GM12878 (cell line): ENCODE measurements at regions not wholly inside any gene's neighbourhood (a gene's known extent, or its start where the extent isn't known, plus 50 kb on each side); places are given as distances from the start of the nearest gene placed in this dataset.

ENCODE experiments used
- LARP7 ChIP-seq: fragments of 450-650 bp; IDR thresholded peaks from 2 replicates; pipeline ENCODE4 v1.6.1; 2017; ENCODE audit warnings: mild to moderate bottlenecking
- NFXL1 ChIP-seq: fragments of 450-650 bp; IDR thresholded peaks from 2 replicates; pipeline ENCODE4 v1.6.1; 2017; ENCODE audit warnings: antibody characterized with exemption, mild to moderate bottlenecking, borderline replicate concordance
- POLR2AphosphoS5 ChIP-seq: IDR thresholded peaks from 2 replicates; pipeline ENCODE4 v1.6.1; 2011; ENCODE audit warnings: mild to moderate bottlenecking, low read length, inconsistent platforms
- RAD51 ChIP-seq: fragments of 450-650 bp; IDR thresholded peaks from 2 replicates; pipeline ENCODE4 v1.6.1; 2016; ENCODE audit warnings: moderate library complexity, mild to moderate bottlenecking, inconsistent platforms
- SP1 ChIP-seq: IDR thresholded peaks from one replicate; pipeline ENCODE4 v1.6.1; 2011; ENCODE audit warnings: low read depth, low read length
- SREBF1 ChIP-seq: IDR thresholded peaks from 2 replicates; pipeline ENCODE4 v1.6.1; 2012; ENCODE audit warnings: mild to moderate bottlenecking, low read length
- ZBED1 ChIP-seq: IDR thresholded peaks from 2 replicates; pipeline ENCODE4 v1.6.1; 2016; ENCODE audit warnings: borderline replicate concordance
- ZNF274 ChIP-seq: IDR thresholded peaks from one replicate; pipeline ENCODE4 v1.8.0; 2011; ENCODE audit not compliant: insufficient read length, insufficient read depth
- TF ChIP-seq, protein P1 (sequence below): fragments of 450-650 bp; IDR thresholded peaks from 2 replicates; pipeline ENCODE4 v1.6.1; 2017; ENCODE audit warnings: borderline replicate concordance
- TF ChIP-seq, protein P2 (sequence below): IDR thresholded peaks from 2 replicates; pipeline ENCODE4 v1.6.1; 2012; ENCODE audit warnings: mild to moderate bottlenecking, low read depth, low read length
- TF ChIP-seq, protein P3 (sequence below): IDR thresholded peaks from 2 replicates; pipeline ENCODE4 v1.6.1; 2011; ENCODE audit warnings: mild to moderate bottlenecking, low read depth, low read length, moderate library complexity; ENCODE audit not compliant: insufficient replicate concordance

DNA sequence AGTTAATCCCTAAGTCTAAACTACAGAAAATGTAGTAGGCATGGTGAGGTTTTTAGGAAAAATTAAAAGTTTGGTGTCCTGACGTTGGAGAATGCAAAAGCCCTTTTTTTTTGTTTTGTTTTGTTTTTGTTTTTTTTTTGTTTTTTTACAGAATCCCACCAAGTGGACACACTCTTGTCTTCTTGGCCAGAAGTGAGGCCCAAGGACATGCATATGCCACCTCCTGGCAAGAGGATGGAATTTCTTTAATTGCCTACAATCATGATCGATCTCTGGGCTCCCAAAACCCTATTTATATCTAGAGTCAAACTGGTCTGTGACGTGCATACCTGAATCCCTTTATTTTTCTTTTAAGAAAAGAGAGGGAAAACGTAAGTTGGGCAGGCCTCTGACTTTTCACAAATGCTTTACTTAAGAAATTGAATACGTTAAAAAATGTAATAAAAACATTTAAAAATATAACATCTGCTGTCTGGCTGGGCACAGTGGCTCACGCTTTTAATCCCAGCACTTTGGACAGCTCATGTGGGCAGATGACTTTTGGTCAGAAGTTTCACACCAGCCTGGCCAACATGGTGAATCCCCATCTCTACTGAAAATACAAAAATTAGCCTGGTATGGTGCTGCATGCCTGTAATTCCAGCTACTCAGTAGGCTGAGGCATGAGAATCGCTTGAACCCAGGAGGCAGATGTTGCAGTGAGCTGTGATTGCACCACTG, 502.7 kb downstream of the CBLN2 start (continued):
- TF ChIP-seq, protein P1, sequence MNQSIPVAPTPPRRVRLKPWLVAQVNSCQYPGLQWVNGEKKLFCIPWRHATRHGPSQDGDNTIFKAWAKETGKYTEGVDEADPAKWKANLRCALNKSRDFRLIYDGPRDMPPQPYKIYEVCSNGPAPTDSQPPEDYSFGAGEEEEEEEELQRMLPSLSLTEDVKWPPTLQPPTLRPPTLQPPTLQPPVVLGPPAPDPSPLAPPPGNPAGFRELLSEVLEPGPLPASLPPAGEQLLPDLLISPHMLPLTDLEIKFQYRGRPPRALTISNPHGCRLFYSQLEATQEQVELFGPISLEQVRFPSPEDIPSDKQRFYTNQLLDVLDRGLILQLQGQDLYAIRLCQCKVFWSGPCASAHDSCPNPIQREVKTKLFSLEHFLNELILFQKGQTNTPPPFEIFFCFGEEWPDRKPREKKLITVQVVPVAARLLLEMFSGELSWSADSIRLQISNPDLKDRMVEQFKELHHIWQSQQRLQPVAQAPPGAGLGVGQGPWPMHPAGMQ, result no peak
- no peak for TF ChIP-seq RAD51
- no peak for TF ChIP-seq SP1
- TF ChIP-seq NFXL1, result no peak
- no peak for TF ChIP-seq SREBF1
- TF ChIP-seq ZBED1, result no peak
- TF ChIP-seq, protein P2, sequence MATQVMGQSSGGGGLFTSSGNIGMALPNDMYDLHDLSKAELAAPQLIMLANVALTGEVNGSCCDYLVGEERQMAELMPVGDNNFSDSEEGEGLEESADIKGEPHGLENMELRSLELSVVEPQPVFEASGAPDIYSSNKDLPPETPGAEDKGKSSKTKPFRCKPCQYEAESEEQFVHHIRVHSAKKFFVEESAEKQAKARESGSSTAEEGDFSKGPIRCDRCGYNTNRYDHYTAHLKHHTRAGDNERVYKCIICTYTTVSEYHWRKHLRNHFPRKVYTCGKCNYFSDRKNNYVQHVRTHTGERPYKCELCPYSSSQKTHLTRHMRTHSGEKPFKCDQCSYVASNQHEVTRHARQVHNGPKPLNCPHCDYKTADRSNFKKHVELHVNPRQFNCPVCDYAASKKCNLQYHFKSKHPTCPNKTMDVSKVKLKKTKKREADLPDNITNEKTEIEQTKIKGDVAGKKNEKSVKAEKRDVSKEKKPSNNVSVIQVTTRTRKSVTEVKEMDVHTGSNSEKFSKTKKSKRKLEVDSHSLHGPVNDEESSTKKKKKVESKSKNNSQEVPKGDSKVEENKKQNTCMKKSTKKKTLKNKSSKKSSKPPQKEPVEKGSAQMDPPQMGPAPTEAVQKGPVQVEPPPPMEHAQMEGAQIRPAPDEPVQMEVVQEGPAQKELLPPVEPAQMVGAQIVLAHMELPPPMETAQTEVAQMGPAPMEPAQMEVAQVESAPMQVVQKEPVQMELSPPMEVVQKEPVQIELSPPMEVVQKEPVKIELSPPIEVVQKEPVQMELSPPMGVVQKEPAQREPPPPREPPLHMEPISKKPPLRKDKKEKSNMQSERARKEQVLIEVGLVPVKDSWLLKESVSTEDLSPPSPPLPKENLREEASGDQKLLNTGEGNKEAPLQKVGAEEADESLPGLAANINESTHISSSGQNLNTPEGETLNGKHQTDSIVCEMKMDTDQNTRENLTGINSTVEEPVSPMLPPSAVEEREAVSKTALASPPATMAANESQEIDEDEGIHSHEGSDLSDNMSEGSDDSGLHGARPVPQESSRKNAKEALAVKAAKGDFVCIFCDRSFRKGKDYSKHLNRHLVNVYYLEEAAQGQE, result no peak
- TF ChIP-seq POLR2AphosphoS5, result no peak
- no peak for TF ChIP-seq LARP7
- TF ChIP-seq ZNF274, result no peak
- TF ChIP-seq, protein P3, sequence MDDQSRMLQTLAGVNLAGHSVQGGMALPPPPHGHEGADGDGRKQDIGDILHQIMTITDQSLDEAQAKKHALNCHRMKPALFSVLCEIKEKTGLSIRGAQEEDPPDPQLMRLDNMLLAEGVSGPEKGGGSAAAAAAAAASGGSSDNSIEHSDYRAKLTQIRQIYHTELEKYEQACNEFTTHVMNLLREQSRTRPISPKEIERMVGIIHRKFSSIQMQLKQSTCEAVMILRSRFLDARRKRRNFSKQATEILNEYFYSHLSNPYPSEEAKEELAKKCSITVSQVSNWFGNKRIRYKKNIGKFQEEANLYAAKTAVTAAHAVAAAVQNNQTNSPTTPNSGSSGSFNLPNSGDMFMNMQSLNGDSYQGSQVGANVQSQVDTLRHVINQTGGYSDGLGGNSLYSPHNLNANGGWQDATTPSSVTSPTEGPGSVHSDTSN, result no peak
